NT2/D1 (cell line): ENCODE measurements at regions not wholly inside any gene's neighbourhood (a gene's known extent, or its start where the extent isn't known, plus 50 kb on each side); places are given as distances from the start of the nearest gene placed in this dataset.

ENCODE experiments used
- SUZ12 ChIP-seq: IDR thresholded peaks from 2 replicates; pipeline ENCODE4 v1.6.1; 2011; ENCODE audit not compliant: insufficient read length, insufficient read depth; ENCODE audit errors: extremely low read depth
- YY1 ChIP-seq: IDR thresholded peaks from 2 replicates; pipeline ENCODE4 v1.6.1; 2011; ENCODE audit not compliant: insufficient read length, insufficient read depth
- ZNF274 ChIP-seq: IDR thresholded peaks from 2 replicates; pipeline ENCODE4 v1.6.1; 2011; ENCODE audit warnings: mild to moderate bottlenecking, low read depth, low read length

GRCh38 chr10:23885853-23886252, 323.1 kb upstream of the KIAA1217 start:
- TF ChIP-seq YY1 = no peak
- TF ChIP-seq ZNF274 = no peak
- no peak for TF ChIP-seq SUZ12
